Neural progenitor cell (in vitro differentiated cells): ENCODE measurements at regions not wholly inside any gene's neighbourhood (a gene's known extent, or its start where the extent isn't known, plus 50 kb on each side); places are given as distances from the start of the nearest gene placed in this dataset. TPM values are rescaled to one million over a fixed set of nuclear protein-coding genes. Genes with fewer than 3 reads are reported as not detected.
A peak's percentile ranks its signal among the peaks of the same experiment; 100 is the strongest.

Source experiments
- DNase-seq: peaks from one replicate; pipeline ENCODE4 v3.0.0-alpha.2; 2016; ENCODE audit warnings: low spot score
- H2AFZ ChIP-seq: fragments of 200-600 bp; sonication (generic); replicated peaks from 2 replicates; pipeline ENCODE4 v1.6.1; 2016; ENCODE audit warnings: antibody characterized with exemption
- H3F3A ChIP-seq: fragments of 200-600 bp; sonication (generic); 2 replicates; pipeline ENCODE4 v1.6.1; 2016; ENCODE audit warnings: antibody characterized with exemption, low read depth
- H3K27ac ChIP-seq: fragments of 200-600 bp; sonication (generic); 2 replicates; pipeline ENCODE4 v1.5.1; 2016; ENCODE audit warnings: mild to moderate bottlenecking
- H3K27me3 ChIP-seq: fragments of 200-600 bp; sonication (generic); 2 replicates; pipeline ENCODE4 v1.6.1; 2016; ENCODE audit warnings: mild to moderate bottlenecking, moderate library complexity
- H3K36me3 ChIP-seq: fragments of 200-600 bp; sonication (generic); 2 replicates; pipeline ENCODE4 v1.5.1; 2016
- H3K4me1 ChIP-seq: fragments of 200-600 bp; sonication (generic); 2 replicates; pipeline ENCODE4 v1.6.1; 2016; ENCODE audit warnings: mixed run types
- H3K4me2 ChIP-seq: fragments of 200-600 bp; sonication (generic); 2 replicates; pipeline ENCODE4 v1.6.1; 2016
- H3K4me3 ChIP-seq: fragments of 200-600 bp; sonication (generic); 2 replicates; pipeline ENCODE4 v1.5.1; 2016
- H3K79me2 ChIP-seq: fragments of 200-600 bp; sonication (generic); 2 replicates; pipeline ENCODE4 v1.6.1; 2016; ENCODE audit warnings: low read depth
- H3K9ac ChIP-seq: fragments of 200-600 bp; sonication (generic); 2 replicates; pipeline ENCODE4 v1.6.1; 2016
- H3K9me3 ChIP-seq: fragments of 200-600 bp; sonication (generic); 2 replicates; pipeline ENCODE4 v1.5.1; 2016; ENCODE audit warnings: low read depth
- H4K20me1 ChIP-seq: fragments of 200-600 bp; sonication (generic); 2 replicates; pipeline ENCODE4 v1.6.1; 2016; ENCODE audit warnings: low read depth
- H3K27ac Mint-ChIP-seq: 3 replicates; pipeline ENCODE4 v1.8.0; 2021; ENCODE audit warnings: mixed read lengths
- H3K27me3 Mint-ChIP-seq: 2 replicates; pipeline ENCODE4 v1.8.0; 2022; ENCODE audit warnings: low read depth, mild to moderate bottlenecking, inconsistent platforms, moderate library complexity, mixed read lengths; ENCODE audit not compliant: insufficient read depth
- H3K36me3 Mint-ChIP-seq: 3 replicates; pipeline ENCODE4 v1.8.0; 2021; ENCODE audit warnings: mixed read lengths
- H3K4me1 Mint-ChIP-seq: 3 replicates; pipeline ENCODE4 v1.8.0; 2021; ENCODE audit warnings: mixed read lengths
- H3K4me3 Mint-ChIP-seq: 3 replicates; pipeline ENCODE4 v1.8.0; 2021; ENCODE audit warnings: mild to moderate bottlenecking, moderate library complexity, mixed read lengths
- H3K9me3 Mint-ChIP-seq: 3 replicates; pipeline ENCODE4 v1.8.0; 2020; ENCODE audit warnings: mixed read lengths
- CTCF ChIP-seq: fragments of 200-600 bp; sonication (generic); IDR thresholded peaks from 2 replicates; pipeline ENCODE4 v1.5.1; 2017; ENCODE audit warnings: antibody characterized with exemption, mild to moderate bottlenecking
- EZH2 ChIP-seq: fragments of 200-600 bp; sonication (generic); IDR thresholded peaks from 2 replicates; pipeline ENCODE4 v1.6.1; 2017; ENCODE audit warnings: antibody characterized with exemption, mild to moderate bottlenecking, moderate library complexity
- EZH2phosphoT487 ChIP-seq: fragments of 200-600 bp; sonication (generic); IDR thresholded peaks from 2 replicates; pipeline ENCODE4 v1.6.1; 2017; ENCODE audit warnings: antibody characterized with exemption
- small RNA-seq: library from RNA; depleted of rRNA; stranded (forward); fragments of <200 nt; gene quantifications from one replicate; pipeline ENCODE3, GENCODE V24; 2015

GRCh38 chr21:17900281-17900989 is 81.3 kb upstream of the C21orf91 start:
- Mint-ChIP-seq H3K27ac (no peak overlapping the region), H3K9me3 (peaks cover 32% of the 10 kb centered on the region), H3K36me3 (no peaks in the 10 kb centered on the region), H3K4me1 (peaks cover 14% of the 10 kb centered on the region), H3K4me3 (no peak overlapping the region), H3K27me3 (peaks cover 2% of the 10 kb centered on the region)
- H3F3A ChIP-seq: peaks cover 9% of the 10 kb centered on the region
- TF ChIP-seq CTCF: peak; percentile 30
- no peak for TF ChIP-seq EZH2phosphoT487
- H3K4me3 ChIP-seq: no peak overlapping the region
- H3K27ac ChIP-seq: no peak overlapping the region
- peaks cover 3% of the 10 kb centered on the region for H3K9me3 ChIP-seq
- H3K4me1 ChIP-seq: peaks cover 14% of the 10 kb centered on the region
- H3K4me2 ChIP-seq: no peak overlapping the region
- H2AFZ ChIP-seq: peak overlapping the region; percentile 94
- H3K79me2 ChIP-seq: no peaks in the 10 kb centered on the region
- peaks cover 3% of the 10 kb centered on the region for H3K36me3 ChIP-seq
- no peak overlapping the region for H3K9ac ChIP-seq
- no peaks in the 10 kb centered on the region for H4K20me1 ChIP-seq
- peak; percentile 26 for DNase-seq
- H3K27me3 ChIP-seq: no peaks in the 10 kb centered on the region

- Histone ChIP-seq H3F3A (no peaks in the 10 kb centered on the region), H3K9ac (no peak overlapping the region), H3K9me3 (no peaks in the 10 kb centered on the region), H2AFZ (no peak overlapping the region), H3K4me1 (no peaks in the 10 kb centered on the region), H3K79me2 (no peaks in the 10 kb centered on the region), H3K27me3 (no peaks in the 10 kb centered on the region), H3K27ac (no peak overlapping the region), H3K4me2 (no peak overlapping the region), H3K4me3 (no peak overlapping the region), H3K36me3 (no peaks in the 10 kb centered on the region), H4K20me1 (no peaks in the 10 kb centered on the region)
- H3K36me3 Mint-ChIP-seq: no peaks in the 10 kb centered on the region
- no peak for DNase-seq
- H3K4me1 Mint-ChIP-seq: no peaks in the 10 kb centered on the region
- H3K4me3 Mint-ChIP-seq: no peak overlapping the region
- no peaks in the 10 kb centered on the region for H3K9me3 Mint-ChIP-seq
- H3K27ac Mint-ChIP-seq: no peak overlapping the region
- TF ChIP-seq EZH2: no peak
- no peak for TF ChIP-seq CTCF
- no peak for TF ChIP-seq EZH2phosphoT487
- H3K27me3 Mint-ChIP-seq: no peaks in the 10 kb centered on the region
Measured at GRCh38 chr21:17889171-17889570, 70.0 kb upstream of the C21orf91 start.

GRCh38 chr21:17869115-17869514 is 50.0 kb upstream of the C21orf91 start:
- Histone ChIP-seq H3F3A (no peaks in the 10 kb centered on the region), H3K79me2 (no peaks in the 10 kb centered on the region), H3K27me3 (no peaks in the 10 kb centered on the region), H3K9me3 (no peaks in the 10 kb centered on the region), H3K4me3 (no peak overlapping the region), H3K36me3 (no peaks in the 10 kb centered on the region), H4K20me1 (no peaks in the 10 kb centered on the region), H3K4me1 (peaks cover 7% of the 10 kb centered on the region), H2AFZ (no peak overlapping the region), H3K4me2 (no peak overlapping the region), H3K27ac (no peak overlapping the region), H3K9ac (no peak overlapping the region)
- peaks cover 15% of the 10 kb centered on the region for H3K9me3 Mint-ChIP-seq
- no peak for DNase-seq
- H3K36me3 Mint-ChIP-seq: no peaks in the 10 kb centered on the region
- no peaks in the 10 kb centered on the region for H3K27me3 Mint-ChIP-seq
- no peaks in the 10 kb centered on the region for H3K4me1 Mint-ChIP-seq
- H3K4me3 Mint-ChIP-seq: no peak overlapping the region
- TF ChIP-seq EZH2phosphoT487: no peak
- no peak overlapping the region for H3K27ac Mint-ChIP-seq

Small RNA genes in the stretch of these regions (small RNA-seq; reads per million reads assigned to genes)
- gene RPL37P3: not detected
